Osteocyte (in vitro differentiated cells): ENCODE measurements at regions not wholly inside any gene's neighbourhood (a gene's known extent, or its start where the extent isn't known, plus 50 kb on each side); places are given as distances from the start of the nearest gene placed in this dataset.
A peak's percentile ranks its signal among the peaks of the same experiment; 100 is the strongest.

Experiments used
- DNase-seq: peaks from one replicate; pipeline ENCODE4 v3.0.0; 2021; ENCODE audit warnings: mixed read lengths; ENCODE audit not compliant: unreplicated experiment; ENCODE audit errors: extremely low spot score
- H3K27ac Mint-ChIP-seq: one replicate; pipeline ENCODE4 v1.8.0; 2021; ENCODE audit warnings: mild to moderate bottlenecking, mixed read lengths; ENCODE audit not compliant: unreplicated experiment
- H3K27me3 Mint-ChIP-seq: one replicate; pipeline ENCODE4 v1.8.0; 2021; ENCODE audit warnings: mixed read lengths; ENCODE audit not compliant: unreplicated experiment
- H3K36me3 Mint-ChIP-seq: one replicate; pipeline ENCODE4 v1.8.0; 2021; ENCODE audit warnings: mixed read lengths; ENCODE audit not compliant: unreplicated experiment
- H3K4me1 Mint-ChIP-seq: one replicate; pipeline ENCODE4 v1.8.0; 2021; ENCODE audit warnings: mixed read lengths; ENCODE audit not compliant: unreplicated experiment
- H3K4me3 Mint-ChIP-seq: one replicate; pipeline ENCODE4 v1.8.0; 2021; ENCODE audit warnings: mild to moderate bottlenecking, moderate library complexity, mixed read lengths; ENCODE audit not compliant: unreplicated experiment
- H3K9me3 Mint-ChIP-seq: one replicate; pipeline ENCODE4 v1.8.0; 2021; ENCODE audit warnings: mixed read lengths; ENCODE audit not compliant: unreplicated experiment
- TF ChIP-seq, protein P1 (sequence below): fragments of 200-600 bp; sonication (generic); IDR thresholded peaks from 2 replicates; pipeline ENCODE4 v1.5.0; 2021; ENCODE audit warnings: antibody characterized with exemption, mild to moderate bottlenecking, moderate library complexity

DNA sequence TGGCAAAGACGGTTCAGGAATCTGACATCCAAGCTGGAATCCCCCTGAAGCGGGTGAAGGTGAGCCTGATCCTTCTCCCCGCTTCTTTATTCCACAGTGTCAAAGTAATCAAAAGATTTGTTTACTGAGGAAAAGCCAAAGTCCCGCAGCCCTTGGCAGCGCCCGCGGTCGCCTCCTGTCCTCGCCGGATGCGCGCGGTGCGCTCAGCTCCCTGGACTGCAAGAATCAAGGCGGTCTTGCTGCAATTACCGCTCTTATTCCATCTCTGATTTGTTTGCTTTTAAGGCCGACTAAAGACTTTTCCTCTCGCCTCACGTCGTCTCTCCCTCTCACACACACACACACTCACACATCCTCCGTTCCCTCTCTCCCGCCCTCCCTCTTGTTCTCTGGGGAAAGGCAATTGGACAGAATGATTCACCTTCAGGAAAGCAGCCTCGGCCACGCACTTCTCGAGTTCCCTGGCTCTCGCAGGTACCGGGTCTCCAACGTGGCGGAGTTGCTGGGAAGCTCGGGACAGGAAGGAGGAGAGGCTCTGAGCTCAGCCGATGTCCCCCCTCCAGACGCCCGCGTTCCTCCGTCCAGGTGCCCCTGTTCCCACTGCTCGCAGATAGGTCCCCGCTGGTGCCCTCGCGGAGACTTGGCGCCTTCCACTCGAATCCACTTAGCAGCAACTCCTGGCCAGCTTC lies 68.6 kb upstream of the USP15 start:
- Mint-ChIP-seq H3K27ac (no peak overlapping the region), H3K36me3 (no peaks in the 10 kb centered on the region), H3K9me3 (no peaks in the 10 kb centered on the region), H3K4me3 (peak overlapping the region; percentile 74), H3K4me1 (peaks cover 23% of the 10 kb centered on the region), H3K27me3 (peaks cover 82% of the 10 kb centered on the region)
- no peak for DNase-seq
- TF ChIP-seq, protein P1, sequence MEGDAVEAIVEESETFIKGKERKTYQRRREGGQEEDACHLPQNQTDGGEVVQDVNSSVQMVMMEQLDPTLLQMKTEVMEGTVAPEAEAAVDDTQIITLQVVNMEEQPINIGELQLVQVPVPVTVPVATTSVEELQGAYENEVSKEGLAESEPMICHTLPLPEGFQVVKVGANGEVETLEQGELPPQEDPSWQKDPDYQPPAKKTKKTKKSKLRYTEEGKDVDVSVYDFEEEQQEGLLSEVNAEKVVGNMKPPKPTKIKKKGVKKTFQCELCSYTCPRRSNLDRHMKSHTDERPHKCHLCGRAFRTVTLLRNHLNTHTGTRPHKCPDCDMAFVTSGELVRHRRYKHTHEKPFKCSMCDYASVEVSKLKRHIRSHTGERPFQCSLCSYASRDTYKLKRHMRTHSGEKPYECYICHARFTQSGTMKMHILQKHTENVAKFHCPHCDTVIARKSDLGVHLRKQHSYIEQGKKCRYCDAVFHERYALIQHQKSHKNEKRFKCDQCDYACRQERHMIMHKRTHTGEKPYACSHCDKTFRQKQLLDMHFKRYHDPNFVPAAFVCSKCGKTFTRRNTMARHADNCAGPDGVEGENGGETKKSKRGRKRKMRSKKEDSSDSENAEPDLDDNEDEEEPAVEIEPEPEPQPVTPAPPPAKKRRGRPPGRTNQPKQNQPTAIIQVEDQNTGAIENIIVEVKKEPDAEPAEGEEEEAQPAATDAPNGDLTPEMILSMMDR: no peak

DNA sequence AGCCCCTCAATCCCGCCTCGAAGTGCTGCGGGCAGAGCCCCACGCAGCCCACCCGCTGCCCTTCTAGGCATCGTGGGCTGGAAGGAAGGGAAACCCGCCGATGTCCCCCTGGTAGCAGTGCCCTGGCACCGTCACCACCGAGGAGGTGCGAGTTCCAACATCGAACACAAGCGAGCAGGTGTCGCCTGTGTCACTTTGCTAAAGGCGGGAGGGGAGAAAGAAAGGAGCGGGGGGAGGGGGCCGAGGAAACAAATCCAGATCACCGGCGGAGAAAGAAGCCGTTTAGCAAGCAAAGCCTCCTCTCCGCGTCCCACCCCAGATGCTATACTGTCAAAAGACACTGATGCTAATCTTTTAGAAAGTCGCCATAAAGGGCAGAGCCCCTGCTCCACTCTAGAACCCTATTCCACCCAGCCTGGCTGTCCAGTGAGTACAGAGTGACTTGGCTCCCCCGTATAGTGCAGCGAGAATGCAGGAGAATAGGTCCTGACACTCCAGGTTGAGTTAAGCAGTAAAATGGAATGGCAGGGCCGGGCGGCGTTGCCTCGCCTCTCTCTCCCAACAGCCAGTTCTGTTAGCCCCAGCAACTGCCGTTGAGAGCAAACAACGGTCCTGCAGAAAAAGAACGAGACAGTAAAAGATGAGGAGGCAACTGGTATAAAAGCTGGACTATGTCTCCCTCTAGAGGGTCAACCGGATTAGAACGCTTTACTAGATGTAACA lies 67.9 kb upstream of the USP15 start:
- Mint-ChIP-seq H3K9me3 (peaks cover 2% of the 10 kb centered on the region), H3K4me3 (peak overlapping the region; percentile 74), H3K36me3 (no peaks in the 10 kb centered on the region), H3K4me1 (peaks cover 23% of the 10 kb centered on the region), H3K27ac (no peak overlapping the region), H3K27me3 (peaks cover 81% of the 10 kb centered on the region)
- DNase-seq: no peak
- TF ChIP-seq, protein P1: peak; percentile 82

DNA sequence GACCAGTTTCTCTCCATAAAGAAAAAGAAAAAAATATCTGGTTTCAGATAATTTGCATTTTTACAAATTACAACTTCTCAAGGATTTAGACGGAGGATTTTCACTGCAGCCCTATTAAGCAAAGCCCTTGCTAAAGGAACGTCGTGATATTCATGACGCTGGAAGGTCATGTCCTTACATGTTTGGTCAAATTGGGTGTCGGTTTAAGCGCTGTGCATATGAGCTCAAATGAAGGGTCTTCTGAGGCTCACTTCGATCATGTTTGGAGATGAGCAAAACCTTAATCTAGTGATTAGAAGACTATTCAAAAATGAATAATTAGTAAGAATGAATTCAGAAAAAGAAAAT lies 67.3 kb upstream of the USP15 start:
- Mint-ChIP-seq H3K9me3 (peaks cover 7% of the 10 kb centered on the region), H3K27ac (no peak overlapping the region), H3K27me3 (peaks cover 81% of the 10 kb centered on the region), H3K4me1 (peaks cover 23% of the 10 kb centered on the region), H3K36me3 (no peaks in the 10 kb centered on the region), H3K4me3 (no peak overlapping the region)
- TF ChIP-seq, protein P1: peak; percentile 0
- no peak for DNase-seq

DNA sequence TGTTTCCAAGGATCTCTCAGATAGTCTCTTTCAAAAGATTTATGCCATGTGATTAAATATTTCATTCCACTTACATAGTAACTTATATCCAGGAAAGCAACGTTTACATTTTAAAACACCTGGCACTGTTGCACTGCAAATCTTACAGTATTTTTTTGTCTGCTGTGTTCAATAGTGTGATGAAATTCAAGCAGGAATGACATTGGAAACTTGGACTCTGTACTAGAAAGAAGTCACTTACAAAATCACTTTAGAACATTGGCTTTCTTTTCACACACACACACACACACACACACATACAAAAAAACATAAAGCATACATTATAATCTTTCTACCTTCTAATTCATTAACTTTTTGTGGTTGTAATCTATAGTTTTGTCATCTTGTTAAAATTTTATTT lies 66.2 kb upstream of the USP15 start:
- no peak for DNase-seq
- TF ChIP-seq, protein P1: no peak
- Mint-ChIP-seq H3K9me3 (peaks cover 8% of the 10 kb centered on the region), H3K36me3 (no peaks in the 10 kb centered on the region), H3K4me3 (no peak overlapping the region), H3K27ac (no peak overlapping the region), H3K27me3 (peaks cover 75% of the 10 kb centered on the region), H3K4me1 (peaks cover 23% of the 10 kb centered on the region)

DNA sequence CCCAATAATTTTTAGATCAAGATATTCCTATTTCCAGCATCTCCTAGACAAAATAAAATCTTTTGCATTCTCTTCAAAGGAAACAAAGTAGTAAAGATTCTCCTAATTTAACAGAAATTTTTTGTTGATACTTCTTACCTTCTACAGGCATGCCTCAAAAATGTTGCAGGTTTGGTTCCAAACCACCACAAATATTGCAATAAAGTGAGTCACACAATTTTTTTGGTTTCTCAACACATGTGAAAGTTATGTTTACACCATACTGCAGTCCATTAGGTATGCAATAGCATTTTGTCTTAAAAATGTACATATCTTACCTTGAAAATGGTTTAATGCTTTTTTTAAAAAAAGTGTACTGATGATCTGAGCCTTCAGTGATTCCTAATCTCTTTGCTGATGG lies 65.6 kb upstream of the USP15 start:
- H3K27ac Mint-ChIP-seq: no peak overlapping the region
- peaks cover 23% of the 10 kb centered on the region for H3K4me1 Mint-ChIP-seq
- no peak overlapping the region for H3K4me3 Mint-ChIP-seq
- peaks cover 70% of the 10 kb centered on the region for H3K27me3 Mint-ChIP-seq
- H3K9me3 Mint-ChIP-seq: peaks cover 8% of the 10 kb centered on the region
- TF ChIP-seq, protein P1: no peak
- DNase-seq: no peak
- H3K36me3 Mint-ChIP-seq: no peaks in the 10 kb centered on the region
